KMS-11 (cell line): ENCODE measurements at regions not wholly inside any gene's neighbourhood (a gene's known extent, or its start where the extent isn't known, plus 50 kb on each side); places are given as distances from the start of the nearest gene placed in this dataset.
A peak's percentile ranks its signal among the peaks of the same experiment; 100 is the strongest.
"Not testable (repeated sequence)": the region's sequence is repeated elsewhere in the genome, so short reads cannot be mapped to it uniquely, and the experiment has no call there.

Experiments
- H2AFZ ChIP-seq: fragments of 200-600 bp; sonication (generic); 2 replicates; pipeline ENCODE4 v1.6.1; 2016; ENCODE audit warnings: antibody characterized with exemption, mixed run types, low read depth
- H3K27ac ChIP-seq: fragments of 200-600 bp; sonication (generic); 2 replicates; pipeline ENCODE4 v1.6.1; 2016; ENCODE audit warnings: mild to moderate bottlenecking, mixed run types
- H3K27me3 ChIP-seq: fragments of 200-600 bp; sonication (generic); 2 replicates; pipeline ENCODE4 v1.6.1; 2017; ENCODE audit warnings: mild to moderate bottlenecking, low read depth, mixed run types, moderate library complexity; ENCODE audit not compliant: insufficient read depth
- H3K36me3 ChIP-seq: fragments of 200-600 bp; sonication (generic); 2 replicates; pipeline ENCODE4 v1.6.1; 2017; ENCODE audit warnings: mild to moderate bottlenecking, mixed run types; ENCODE audit not compliant: insufficient read depth
- H3K4me1 ChIP-seq: fragments of 200-600 bp; sonication (generic); 2 replicates; pipeline ENCODE4 v1.6.1; 2016; ENCODE audit warnings: mild to moderate bottlenecking, low read depth, mixed run types; ENCODE audit not compliant: poor library complexity, severe bottlenecking
- H3K4me2 ChIP-seq: fragments of 200-600 bp; sonication (generic); 2 replicates; pipeline ENCODE4 v1.7.0; 2016; ENCODE audit warnings: mild to moderate bottlenecking, mixed run types
- H3K4me3 ChIP-seq: fragments of 200-600 bp; sonication (generic); IDR thresholded peaks from 2 replicates; pipeline ENCODE4 v1.6.1; 2017; ENCODE audit warnings: low read depth, low read length, mixed read lengths; ENCODE audit not compliant: insufficient read depth
- H3K79me2 ChIP-seq: fragments of 200-600 bp; sonication (generic); 2 replicates; pipeline ENCODE4 v1.6.1; 2016; ENCODE audit warnings: low read depth, mixed run types; ENCODE audit not compliant: insufficient read depth
- H3K9ac ChIP-seq: fragments of 200-600 bp; sonication (generic); 2 replicates; pipeline ENCODE4 v1.6.1; 2016; ENCODE audit warnings: mild to moderate bottlenecking, mixed run types
- H4K20me1 ChIP-seq: fragments of 200-600 bp; sonication (generic); 2 replicates; pipeline ENCODE4 v1.6.1; 2016; ENCODE audit warnings: mild to moderate bottlenecking, mixed run types; ENCODE audit not compliant: insufficient read depth
- TF ChIP-seq, protein P1 (sequence below): fragments of 200-600 bp; sonication (generic); conservative IDR thresholded peaks from 2 replicates; pipeline ENCODE4 v1.6.1; 2017; ENCODE audit warnings: low read depth, mild to moderate bottlenecking, antibody characterized with exemption, low read length, moderate library complexity, mixed read lengths

DNA sequence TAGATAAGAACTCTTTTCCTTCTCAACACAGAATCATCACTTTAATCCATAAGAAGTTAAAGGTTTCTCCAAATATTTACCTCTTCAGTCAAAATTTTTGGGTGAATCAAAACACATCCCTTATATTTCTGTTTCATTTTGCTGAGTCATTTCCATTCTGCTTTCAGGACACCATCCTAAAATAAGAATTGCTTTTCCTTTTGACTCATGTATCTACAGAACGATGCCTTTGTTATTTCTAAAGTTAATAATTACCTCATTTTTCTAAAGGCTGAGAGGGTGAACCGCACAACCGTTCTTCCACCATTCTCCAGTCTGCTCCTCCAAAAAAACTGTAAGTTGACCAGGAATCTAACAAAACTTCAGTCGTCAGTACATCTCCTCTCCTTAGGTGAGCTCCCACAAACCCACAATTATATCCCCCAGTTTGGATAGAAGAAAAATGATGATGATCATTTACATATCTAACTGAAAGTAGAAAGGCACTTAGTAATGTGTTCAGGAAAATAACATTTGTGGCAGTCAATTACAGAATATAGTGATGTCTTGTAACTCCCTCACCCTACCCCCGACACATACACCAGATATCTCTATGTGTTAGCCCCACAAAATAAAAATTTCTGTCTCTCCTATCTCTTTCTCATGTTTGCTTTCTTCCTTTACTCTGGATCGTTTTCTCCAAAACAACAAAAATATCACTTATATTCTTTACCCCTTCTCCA, 162.5 kb downstream of the RAD51AP2 start:
- H3K79me2 ChIP-seq: no peaks in the 10 kb centered on the region
- H3K27ac ChIP-seq: no peak overlapping the region
- H3K4me2 ChIP-seq: peak overlapping the region; percentile 19; the same call in 1 of the 2 replicates
- H3K4me3 ChIP-seq: no peak overlapping the region
- H2AFZ ChIP-seq: no peak overlapping the region; the same call in 1 of the 2 replicates
- no peak overlapping the region for H3K9ac ChIP-seq
- TF ChIP-seq, protein P1, sequence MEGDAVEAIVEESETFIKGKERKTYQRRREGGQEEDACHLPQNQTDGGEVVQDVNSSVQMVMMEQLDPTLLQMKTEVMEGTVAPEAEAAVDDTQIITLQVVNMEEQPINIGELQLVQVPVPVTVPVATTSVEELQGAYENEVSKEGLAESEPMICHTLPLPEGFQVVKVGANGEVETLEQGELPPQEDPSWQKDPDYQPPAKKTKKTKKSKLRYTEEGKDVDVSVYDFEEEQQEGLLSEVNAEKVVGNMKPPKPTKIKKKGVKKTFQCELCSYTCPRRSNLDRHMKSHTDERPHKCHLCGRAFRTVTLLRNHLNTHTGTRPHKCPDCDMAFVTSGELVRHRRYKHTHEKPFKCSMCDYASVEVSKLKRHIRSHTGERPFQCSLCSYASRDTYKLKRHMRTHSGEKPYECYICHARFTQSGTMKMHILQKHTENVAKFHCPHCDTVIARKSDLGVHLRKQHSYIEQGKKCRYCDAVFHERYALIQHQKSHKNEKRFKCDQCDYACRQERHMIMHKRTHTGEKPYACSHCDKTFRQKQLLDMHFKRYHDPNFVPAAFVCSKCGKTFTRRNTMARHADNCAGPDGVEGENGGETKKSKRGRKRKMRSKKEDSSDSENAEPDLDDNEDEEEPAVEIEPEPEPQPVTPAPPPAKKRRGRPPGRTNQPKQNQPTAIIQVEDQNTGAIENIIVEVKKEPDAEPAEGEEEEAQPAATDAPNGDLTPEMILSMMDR: no peak
- no peaks in the 10 kb centered on the region for H4K20me1 ChIP-seq
- no peaks in the 10 kb centered on the region for H3K36me3 ChIP-seq
- H3K4me1 ChIP-seq: peaks cover 10% of the 10 kb centered on the region
- no peaks in the 10 kb centered on the region for H3K27me3 ChIP-seq

DNA sequence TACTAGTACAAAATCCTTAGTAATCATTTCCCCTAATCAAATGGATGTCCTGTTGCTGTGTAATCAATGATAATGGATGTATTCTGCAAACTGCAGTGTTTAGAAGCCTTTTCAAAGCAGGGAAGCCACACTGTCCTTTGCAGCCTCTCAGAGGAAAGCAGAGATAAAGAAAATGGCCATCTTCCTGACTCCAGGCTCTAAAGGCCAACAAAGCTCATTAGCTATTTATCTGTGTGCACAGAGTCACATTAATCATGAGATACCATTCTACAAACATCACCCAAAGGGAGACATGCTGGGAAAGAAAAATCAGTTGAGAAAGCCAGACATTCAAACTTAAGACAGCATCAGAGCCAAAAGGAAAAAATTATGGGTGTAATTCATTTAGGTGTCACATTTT, 165.0 kb downstream of the RAD51AP2 start:
- Histone ChIP-seq H3K79me2 (no peaks in the 10 kb centered on the region), H3K4me2 (no peak overlapping the region), H3K4me3 (no peak overlapping the region), H3K4me1 (peaks cover 10% of the 10 kb centered on the region), H3K36me3 (no peaks in the 10 kb centered on the region), H3K9ac (no peak overlapping the region), H3K27me3 (no peaks in the 10 kb centered on the region), H4K20me1 (no peaks in the 10 kb centered on the region), H3K27ac (no peak overlapping the region), H2AFZ (no peak overlapping the region)
- TF ChIP-seq, protein P1: no peak

DNA sequence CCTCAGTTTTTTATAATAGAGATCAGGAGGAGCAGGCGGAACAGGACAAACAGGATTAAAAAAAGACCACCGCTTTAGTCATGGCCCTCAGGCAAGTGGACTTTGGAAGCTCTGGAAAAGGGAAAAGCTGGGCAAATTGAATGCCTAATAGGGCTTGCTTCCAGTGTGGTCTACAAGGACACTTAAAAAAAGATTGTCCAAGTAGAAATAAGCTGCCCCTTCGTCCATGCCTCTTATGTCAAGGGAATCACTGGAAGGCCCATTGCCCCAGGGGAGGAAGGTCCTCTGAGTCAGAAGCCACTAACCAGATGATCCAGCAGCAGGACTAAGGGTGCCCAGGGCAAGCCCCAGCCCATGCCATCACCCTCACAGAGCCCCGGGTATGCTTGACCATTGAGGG, 175.5 kb downstream of the RAD51AP2 start:
- not testable (repeated sequence) for H2AFZ ChIP-seq, H3K27me3 ChIP-seq, H3K79me2 ChIP-seq

DNA sequence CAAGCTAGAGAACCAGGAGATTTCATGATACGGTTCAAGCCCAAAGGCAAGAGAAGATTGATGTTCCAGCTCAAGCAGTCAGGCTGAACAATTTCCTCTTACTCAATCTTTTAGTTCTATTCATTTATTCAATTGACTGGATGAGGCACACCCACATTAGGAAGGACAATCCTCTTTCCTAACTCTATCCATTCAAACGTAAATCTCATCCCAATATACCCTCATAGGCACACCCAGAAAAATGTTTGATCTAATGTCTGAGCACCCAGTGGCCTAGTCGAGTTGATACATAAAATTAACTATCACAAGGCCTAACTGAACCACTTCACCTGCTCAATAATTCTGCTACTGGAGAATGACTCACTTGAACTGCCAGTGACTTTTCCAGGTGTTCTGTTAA, 180.7 kb downstream of the RAD51AP2 start:
- H3K36me3 ChIP-seq: no peaks in the 10 kb centered on the region
- no peaks in the 10 kb centered on the region for H3K27me3 ChIP-seq
- no peak overlapping the region for H3K4me3 ChIP-seq
- no peak overlapping the region for H3K9ac ChIP-seq
- no peak overlapping the region for H2AFZ ChIP-seq
- TF ChIP-seq, protein P1: no peak
- H3K79me2 ChIP-seq: no peaks in the 10 kb centered on the region
- H3K4me1 ChIP-seq: no peaks in the 10 kb centered on the region
- H3K4me2 ChIP-seq: no peak overlapping the region
- H4K20me1 ChIP-seq: no peaks in the 10 kb centered on the region
- H3K27ac ChIP-seq: no peak overlapping the region

More for the DNA sequence above, 175.5 kb downstream of the RAD51AP2 start:
- not testable (repeated sequence) for H4K20me1 ChIP-seq, H3K4me2 ChIP-seq, H3K36me3 ChIP-seq, H3K27ac ChIP-seq, H3K4me1 ChIP-seq, H3K4me3 ChIP-seq, H3K9ac ChIP-seq

DNA sequence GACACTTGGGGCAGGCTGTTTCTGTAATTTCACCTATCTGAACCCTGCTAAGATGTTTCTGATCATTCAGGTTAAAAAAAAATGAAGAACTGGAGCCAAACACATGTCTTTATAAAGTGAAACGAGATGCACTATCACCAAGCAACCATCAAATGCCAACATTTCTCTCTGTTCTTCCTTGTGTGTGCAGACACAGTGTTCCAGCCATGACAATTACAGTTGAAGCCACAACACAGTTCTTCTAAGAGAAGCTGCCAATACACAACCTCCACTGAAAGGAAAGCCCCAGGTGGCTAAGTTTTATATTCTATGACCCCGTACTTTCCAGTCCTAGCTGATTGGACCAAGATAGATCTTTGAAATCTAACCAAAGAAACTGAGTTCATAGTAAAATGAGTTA, 181.8 kb downstream of the RAD51AP2 start:
- Histone ChIP-seq H3K36me3 (no peaks in the 10 kb centered on the region), H3K4me1 (no peaks in the 10 kb centered on the region), H3K27ac (no peak overlapping the region)

More for the DNA sequence above, 181.8 kb downstream of the RAD51AP2 start:
- Histone ChIP-seq H4K20me1 (no peaks in the 10 kb centered on the region), H2AFZ (no peak overlapping the region), H3K4me3 (no peak overlapping the region), H3K9ac (no peak overlapping the region), H3K79me2 (no peaks in the 10 kb centered on the region), H3K4me2 (no peak overlapping the region), H3K27me3 (no peaks in the 10 kb centered on the region)
- TF ChIP-seq, protein P1: no peak
